ENCODE measurements at regions not wholly inside any gene's neighbourhood (a gene's known extent, or its start where the extent isn't known, plus 50 kb on each side); places are given as distances from the start of the nearest gene placed in this dataset.

DNA sequence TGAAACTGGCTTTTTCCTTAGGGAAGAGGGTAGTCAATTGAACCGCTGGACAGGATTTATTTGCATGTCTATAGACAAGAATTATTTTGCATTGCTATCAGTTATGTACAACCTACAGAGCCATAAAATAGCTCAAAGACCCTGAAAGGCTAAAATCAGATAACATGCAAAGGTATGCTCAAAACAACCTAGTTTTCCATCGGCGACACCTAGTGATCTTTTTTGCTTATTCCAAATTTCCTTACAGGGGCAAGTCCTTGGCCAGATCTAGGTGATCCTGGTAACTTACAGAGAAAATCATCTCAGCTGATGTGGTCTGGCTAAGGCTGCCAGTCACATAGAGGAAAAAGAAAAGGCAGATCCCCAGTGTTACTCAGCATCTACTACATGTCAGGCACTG lies 141.2 kb upstream of the RPL38 start:
- DNase-seq: peak in 1 of 2 experiments; percentile 3

DNA sequence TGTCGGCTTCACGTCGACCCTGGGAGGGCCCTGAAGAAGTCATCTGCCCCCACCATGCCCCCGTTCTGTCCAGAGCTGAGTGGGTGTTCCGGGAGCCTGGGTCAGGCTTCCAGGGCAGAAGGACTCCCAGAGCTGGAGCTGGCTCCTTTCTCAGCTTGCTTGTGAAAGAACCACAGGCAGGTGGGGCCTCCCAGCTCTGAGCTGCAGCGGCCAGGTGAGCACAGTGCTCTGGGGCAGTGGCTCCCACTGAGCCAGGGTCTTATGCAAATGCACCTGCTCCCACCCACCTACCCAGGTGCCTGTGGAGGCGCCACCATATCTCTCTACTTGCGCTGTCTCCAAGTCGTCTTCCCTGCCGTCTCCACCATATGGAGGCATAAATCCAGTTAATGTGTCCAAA lies 140.0 kb upstream of the RPL38 start:
- no peak for DNase-seq

DNA sequence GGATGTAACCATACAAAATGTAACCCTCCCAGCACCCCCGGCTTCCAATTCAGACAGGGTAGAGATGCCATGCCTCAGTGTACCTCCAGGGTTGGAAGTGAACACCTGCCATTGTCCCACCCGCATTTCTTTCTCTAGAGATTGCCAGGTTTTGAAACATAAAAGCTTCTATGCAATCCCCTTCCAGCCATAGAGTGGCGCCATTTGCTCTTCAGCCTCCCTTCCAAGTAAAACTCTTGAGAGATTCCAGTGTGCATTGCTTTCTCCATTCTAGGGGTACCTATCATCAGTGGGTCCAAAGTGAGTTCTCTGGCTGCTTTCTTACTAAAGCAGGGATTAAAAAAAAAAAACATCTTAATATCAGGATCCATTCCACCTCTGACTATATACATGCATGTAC lies 133.1 kb upstream of the RPL38 start:
- DNase-seq: no peak

DNA sequence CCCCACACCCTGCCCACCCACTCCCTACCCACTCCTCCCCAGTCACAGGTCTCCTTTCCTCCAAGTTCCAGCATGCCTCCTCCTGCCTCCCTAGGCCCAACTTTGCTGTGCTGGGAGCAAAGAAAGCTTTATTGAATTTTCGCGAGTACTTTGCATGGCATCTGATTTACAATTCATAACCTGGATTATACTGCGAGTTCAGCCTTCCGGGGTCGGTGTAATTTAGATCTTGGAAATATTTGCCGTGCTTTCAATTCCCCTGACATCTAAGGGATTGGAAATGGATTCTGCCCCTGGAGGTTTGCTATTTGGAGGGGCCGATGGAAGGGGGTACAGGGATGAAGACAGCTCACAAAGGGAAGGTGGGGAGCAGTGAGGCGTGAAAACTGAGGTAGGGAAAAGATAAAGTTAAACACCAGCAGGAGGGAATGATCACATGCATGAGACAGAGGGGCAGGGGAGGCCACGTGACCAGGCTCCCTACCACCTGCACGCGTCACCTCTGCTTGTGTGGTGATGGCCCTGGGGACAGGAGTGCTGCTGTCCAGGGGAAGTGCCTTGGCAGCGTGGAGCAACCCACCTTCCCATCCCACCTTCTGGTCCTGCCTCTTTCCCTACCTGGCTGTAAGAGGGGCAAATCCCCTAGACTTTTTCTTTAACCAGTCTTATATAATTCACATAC lies 132.3 kb upstream of the RPL38 start:
- DNase-seq: no peak

DNA sequence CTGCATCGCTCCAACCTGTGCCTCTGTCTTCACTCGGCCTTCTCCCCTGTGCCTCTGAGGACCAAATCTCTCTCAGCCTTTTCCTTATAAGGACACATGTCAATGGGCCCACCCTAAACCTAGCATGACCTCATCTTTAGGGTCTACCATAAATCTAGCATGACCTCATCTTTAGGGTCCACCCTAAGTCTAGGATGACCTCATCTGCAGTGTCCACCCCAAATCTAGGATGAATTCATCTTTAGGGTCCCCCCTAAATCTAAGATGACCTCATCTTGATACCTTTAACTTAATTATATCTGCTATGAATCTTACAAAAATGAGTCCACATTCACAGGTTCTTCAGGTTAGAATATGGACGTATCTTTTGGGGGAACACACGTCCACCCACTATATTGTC lies 131.1 kb upstream of the RPL38 start:
- DNase-seq: no peak

DNA sequence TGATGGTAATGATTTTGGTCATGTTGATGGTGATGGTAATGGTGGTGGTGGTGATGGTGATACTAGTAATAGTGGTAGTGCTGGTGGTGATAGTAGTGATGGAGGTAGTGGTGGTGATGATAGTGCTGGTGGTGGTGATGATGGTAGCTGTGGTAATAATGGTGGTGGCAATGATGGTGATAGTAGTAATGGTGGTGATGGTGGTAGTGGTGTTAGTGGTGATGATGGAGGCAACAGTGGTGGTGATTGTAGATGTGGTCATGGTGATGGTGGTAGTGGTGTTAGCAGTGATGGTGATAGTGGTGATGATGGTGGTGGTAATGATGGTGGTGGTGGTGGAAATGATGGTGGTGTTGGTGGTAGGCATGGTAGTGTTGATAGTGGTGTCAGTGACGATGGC lies 127.0 kb upstream of the RPL38 start:
- no peak for DNase-seq

DNA sequence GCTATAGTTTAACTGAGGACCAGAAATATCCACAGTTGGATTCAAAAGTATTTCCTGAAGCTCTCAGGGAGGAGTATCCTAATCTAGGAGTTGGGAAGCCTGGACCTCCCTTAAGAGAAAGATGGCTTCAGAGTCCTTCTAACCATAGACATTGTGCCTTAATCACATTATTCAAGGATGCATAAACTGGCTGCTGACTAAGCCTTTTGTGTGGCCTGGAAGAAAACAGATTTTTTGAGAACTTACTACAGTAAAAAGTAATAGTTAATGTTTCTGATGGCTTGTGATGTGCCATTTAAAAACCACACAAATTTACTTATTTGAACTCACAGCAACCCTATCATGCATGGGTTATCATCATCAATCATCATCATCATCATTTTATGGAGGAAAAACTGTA lies 126.2 kb upstream of the RPL38 start:
- no peak for DNase-seq

DNA sequence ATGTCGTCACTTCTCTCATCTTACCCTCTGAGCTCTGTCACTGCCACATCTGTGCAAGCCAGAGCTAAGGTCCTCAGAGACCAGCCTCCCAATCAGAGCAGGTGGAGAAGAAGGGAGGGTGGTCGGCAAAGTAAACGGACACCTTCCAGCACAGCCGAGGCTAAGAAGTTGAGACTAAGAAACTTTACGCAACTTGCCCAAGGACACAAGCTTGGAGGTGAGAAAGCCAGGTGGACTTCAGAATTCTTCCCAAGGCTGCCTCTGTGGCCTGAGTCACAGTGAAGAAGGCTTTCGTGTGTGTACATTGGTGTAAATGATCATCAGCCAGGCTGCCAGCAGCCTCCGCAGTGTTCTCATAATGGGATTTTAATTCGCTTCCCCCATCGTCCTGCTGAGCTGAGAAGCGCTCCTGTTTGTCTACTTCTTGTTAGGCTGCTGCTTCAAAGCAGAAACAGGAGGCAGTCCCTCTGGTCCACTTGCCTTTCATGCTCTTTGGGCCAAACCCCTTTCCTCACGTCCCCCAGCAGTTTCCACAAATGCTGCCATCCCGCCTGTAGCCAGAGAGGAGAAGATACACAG lies 125.0 kb upstream of the RPL38 start:
- DNase-seq: no peak

DNA sequence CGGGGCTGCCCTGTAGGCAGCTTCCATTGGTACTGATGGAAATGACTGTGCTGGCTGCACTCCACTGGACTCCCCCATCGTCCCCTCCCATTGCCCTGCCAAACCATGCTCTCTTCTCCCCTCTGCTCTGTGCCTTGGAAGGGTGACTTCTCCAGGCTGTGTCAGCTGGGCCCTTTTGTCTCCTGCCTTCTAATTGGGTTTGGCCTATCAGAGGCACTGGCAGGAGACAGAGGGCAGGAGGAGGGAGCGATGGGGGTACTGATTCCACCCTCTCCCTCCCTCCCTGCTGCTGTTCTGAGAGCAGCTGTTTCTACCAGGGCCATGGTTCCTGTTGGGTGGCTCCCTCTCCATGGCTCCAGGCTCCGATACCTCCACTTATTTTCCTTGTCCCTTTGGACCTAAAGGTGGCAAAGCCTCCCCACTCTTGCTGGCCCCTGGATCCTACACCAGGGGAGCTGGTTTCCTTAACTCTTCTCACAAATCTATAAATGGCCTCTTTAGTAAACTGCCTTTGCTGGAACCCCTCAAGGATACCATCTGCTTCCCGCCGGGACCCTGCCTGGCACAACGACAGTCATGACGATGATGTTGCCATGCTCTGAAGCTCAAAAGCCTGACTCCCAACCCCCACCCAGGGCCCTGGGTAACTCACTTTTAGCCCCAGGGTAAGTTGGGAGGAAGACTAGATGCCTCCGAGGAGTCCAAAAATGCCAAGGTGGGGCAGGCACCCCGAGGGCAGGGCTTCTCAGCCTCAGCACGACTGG lies 123.8 kb upstream of the RPL38 start:
- no peak for DNase-seq

DNA sequence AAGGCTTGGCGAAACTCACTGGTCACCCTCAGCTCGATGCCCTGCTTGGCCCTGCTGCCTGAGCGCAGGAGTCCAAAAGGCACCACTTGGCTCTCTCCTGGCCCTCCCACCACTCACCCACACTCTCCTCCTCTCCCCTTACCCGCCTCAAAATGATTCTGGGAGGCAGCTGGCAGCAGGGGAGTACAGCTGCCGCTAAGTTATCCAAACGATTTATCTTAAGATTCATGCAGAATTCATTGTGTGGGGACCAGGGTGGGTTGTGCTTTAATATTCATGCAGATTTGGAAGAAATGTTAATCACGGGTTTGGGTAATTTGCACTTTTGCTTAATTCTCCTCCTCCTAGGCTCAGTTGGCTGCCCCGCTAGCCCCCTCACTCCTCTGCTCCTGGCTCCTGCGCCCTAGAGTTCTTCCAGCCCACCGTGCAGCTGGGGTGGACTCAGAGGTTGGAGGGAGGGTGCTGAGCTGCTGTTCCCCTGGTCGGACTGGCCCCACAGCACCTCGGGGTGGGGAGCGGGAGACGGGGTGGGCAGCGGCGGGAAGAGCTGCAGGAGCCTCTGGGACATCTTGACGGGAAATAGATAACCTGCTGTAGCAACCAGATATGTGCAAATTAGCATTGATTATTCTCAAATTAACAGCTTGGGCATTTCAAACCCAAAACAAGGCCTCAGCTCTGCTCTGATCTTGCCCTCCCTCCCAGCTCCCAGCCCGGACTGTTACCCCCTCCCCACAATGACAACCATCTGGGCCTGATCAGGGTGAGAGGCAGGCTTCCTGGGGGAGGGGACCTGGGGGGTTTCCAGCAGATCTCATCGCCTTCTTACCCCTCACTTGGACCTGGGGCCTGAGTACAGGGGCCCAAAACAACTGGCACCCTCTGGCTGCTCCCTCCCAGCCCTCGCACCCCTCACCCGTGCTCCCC lies 122.6 kb upstream of the RPL38 start:
- no peak for DNase-seq

DNA sequence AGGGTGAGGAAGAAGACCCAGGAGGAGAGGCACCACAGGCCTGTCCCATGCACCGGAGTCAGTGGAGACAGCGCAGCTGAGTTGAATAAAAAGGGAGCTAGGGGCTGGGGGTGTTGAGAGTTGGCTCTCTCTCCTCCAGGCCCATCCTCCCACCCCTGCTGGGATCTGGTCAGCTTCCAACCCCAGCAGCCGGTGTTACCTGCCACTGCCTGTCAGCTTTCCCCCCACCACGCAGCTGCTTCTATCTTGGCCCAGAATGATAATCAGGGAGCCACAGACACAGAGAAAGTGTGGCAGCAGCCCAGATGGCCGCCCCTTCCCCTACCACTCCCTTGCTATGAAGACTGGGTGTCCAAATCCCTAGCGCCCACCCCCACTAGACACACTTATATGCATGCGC lies 120.6 kb upstream of the RPL38 start:
- DNase-seq: no peak

DNA sequence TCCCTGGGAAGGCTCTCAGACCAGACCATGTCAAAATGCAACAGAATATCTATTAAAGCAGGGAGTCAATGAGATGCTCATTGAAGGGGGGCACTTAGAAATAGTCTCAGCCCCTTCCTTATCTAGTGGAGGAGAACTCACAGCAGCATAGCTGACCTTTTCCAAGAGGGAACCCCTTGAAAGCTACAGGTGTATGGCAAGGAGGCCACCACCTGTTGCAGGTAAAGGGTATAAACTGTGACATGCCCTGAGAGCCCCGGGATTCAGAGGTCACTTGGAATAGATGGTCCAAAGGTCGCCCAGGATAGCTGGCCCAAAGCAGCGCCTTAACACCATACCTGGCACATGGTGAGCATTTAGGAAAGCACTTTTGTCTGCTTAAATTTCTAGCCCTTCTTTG lies 120.2 kb upstream of the RPL38 start:
- no peak for DNase-seq

DNA sequence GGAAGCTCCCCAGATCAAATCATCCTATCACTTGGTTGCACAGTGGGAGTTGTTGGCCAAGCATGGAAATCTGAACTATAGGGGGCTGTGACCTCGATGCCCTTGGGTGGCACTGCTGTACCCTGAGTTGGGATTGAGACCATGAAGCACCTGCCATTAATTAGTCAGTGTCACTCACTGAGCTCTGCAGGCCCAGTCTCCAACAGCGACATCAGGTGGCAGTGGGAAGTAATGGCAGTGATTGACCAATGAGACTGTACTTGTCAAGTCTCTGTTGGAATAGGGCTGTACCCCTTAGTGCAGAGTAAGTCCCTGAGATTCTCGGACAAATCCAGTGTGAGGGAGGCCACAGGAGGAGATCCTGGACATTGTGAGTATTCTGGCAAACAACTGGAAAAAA lies 118.0 kb upstream of the RPL38 start:
- no peak for DNase-seq

DNA sequence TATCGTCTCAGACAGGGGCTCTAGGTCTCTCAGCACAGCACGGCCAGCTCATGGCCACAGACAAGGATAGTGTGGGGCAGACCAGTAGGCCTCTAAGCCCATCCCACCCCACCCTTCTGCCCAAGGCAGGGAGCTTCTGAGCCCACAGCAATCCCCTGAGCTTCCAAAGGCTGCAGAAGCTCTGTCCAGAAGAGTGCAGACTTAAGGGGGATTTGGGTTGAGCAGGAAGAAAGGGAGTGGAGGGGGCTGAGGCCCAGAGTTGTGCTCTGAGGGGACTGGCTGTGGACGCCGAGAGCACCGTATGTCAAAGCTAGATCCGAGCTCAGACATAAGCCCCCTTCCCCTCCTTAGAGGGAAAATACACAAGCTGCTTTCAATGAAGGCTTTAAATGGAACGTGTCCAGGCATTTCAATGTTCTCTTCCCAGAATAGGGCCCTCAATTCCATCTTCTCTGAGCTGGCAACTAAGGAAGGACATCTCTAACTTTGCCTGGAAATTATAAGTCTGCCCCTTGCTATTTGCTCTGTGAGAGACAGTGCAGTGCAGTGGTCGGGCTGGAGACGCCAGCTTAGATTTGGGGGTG lies 116.4 kb upstream of the RPL38 start:
- DNase-seq: no peak

DNA sequence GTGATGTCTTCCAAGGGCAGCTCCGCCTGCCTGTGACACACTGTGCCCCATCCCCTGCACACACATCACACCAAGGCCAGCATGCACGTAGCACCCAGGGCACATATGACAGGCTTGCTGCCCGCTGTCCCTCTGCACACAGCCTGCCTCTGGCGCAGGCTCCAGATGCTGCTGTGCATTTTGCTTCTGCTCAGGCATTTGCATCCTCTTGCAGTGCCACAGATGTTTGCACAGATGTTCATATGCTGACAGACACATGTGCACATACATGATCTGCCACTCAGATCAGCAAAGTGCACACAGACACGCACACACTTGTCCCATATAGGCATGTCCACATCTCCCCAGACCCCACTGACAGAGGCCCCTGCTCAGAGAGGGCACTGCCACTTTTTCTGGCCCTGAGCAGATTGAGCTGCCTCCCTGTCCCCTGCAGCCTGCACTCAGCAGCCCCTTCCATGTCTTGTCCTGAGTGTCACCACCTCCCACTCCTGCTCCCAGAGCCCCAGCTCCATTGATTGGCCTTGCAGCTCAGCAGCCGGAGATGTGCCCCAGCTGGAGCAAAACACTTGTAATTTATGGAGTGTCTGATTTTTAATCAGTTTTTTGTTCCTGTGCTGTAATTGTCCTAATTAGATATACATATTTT lies 115.1 kb upstream of the RPL38 start:
- no peak for DNase-seq

DNA sequence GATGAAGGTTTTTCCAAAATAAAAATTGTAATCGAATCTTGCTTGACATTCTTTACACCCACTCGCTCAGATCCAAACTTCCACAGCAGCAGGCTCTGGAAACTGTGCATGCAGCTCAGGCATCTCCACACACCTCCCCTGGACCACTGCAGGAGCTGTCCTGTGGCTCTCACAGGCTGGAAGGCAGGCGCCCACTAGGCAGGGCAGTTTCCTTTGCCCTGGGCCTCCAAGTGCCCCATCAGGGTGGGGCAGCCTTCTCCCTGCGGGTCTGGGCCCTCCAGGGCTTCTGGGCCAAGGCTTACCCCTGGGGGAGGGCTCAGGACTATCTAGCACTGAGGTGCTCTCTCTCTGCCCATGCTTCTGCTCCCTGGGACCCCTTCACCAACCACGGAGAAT lies 114.5 kb upstream of the RPL38 start:
- no peak for DNase-seq

DNA sequence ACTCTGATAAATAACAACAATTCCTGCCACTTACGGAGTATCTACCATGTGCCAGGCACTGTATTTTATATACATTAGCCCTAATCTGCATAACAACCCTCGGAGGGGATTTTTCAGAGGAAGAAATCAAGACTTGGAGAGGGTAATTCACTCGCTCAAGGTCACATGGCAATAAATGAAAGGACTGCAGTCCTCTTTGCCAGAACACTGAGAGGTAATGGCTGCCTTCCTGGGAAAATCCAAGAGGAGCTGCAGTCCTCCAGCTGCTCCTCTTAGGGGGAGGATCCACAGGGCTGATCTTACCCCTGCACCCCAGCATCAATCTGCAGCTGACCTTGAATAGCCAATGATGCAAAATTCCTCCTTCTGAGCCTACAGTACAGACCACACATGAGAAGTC lies 114.1 kb upstream of the RPL38 start:
- DNase-seq: no peak

DNA sequence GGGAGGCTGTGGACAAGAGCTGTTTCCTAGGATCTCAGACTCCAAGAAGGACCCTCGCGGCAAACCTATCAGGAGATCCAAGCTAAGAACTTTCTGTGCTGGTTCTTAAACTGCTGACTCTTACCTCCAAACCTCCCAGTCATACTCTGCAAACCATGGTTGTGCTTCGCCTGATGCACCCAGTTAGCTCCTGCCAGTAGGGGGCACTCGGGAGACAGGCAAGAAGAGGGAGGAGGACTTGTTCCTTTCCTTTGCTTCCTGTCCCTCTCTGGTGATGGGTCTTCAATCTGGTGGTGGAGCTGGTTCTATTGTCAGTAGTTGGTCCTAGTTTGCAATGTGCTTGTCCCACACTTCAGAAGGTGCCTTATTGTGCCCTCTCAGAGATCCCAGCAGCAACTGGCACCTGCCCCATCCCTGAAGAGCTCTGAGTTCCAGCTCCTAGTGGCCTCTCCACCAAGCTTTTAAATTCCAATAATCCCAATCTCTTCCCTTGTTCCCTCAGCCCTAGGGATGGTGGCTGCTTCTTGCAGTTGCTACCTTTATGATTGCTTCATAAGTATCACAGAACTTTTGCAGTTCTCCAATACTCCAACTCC lies 113.5 kb upstream of the RPL38 start:
- peak in 1 of 2 experiments; percentile 2 for DNase-seq

DNA sequence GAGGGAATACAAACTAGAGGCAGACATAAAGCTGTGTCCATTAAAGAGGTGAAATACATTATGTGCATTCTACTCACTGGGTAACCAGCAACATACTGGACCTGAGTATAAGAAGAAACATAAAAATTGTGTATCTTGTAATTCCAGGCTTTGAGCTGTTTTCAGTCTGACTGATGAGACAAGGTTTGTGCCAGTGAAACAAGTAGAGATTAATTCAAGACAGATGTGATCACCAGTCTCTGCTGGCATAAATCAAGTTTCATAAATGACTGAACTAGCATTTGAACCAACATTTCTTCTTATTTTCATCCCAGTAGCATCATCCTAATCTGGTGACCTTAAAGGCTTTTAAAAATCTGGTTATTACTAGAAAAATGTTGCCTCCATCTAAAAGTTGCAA lies 108.8 kb upstream of the RPL38 start:
- DNase-seq: no peak

DNA sequence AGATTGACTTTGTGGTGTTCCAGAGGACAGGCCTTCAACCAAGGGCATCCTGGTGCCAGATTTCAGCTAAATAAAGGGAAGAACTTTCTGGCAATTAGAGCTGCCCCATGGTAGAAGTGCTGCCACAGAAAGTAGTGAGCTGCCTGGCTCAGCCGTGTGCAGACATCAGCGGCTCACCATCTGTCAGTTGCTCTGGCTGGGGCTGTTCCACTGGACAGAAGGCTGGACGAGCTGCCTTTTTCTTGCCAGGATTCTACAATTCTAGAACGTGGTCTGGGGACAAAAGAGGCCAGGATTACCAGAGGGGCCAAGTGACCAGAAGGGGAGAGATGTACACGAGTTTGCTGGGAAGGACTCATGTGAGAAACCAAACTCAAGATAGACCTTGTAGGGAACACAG lies 107.0 kb upstream of the RPL38 start:
- no peak for DNase-seq

DNA sequence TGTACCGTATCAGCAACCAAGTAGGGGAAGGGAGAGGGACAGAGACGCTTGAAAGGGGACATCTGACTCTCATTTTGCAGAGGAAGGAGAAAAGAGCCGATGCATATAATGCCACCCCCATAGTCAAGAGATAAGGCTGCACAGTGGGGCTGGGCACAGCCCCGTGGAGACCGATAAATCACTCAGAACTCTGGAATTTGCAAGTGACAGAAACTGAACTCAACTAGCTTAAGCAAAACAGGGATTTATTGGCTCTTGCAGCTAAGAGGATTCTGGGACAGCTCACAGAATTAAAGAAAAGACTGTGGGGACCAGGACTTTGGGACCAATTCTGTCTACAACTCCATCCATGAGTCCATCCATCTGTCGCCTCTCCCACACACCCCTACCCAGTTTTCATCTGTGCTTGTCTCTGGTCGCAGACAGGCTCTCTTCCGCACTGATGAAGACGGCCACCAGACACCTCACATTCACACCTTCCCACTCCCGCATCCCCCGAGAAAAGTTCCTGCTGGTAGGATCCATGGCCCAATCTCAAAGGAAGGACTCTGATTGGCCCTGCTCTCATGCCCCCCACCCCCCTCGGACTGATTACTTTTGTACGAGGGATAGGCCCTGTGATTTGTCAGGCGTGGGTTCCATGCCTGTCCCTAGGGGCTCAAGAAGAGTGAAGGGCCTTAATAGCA lies 105.9 kb upstream of the RPL38 start:
- DNase-seq: no peak
